Thymus (tissue), 11 donors: ENCODE measurements at regions not wholly inside any gene's neighbourhood (a gene's known extent, or its start where the extent isn't known, plus 50 kb on each side); places are given as distances from the start of the nearest gene placed in this dataset.
"Not testable (repeated sequence)": the region's sequence is repeated elsewhere in the genome, so short reads cannot be mapped to it uniquely, and the experiment has no call there.

ENCODE experiments used
- DNase-seq, 9 donors: peaks; one replicate each; pipeline ENCODE4 v3.0.0-alpha.2; 2013; ENCODE audit warnings: low spot score in 9 of 9, low read depth in 6 of 9, missing footprints in 1 of 9
- H3K27ac ChIP-seq, 2 donors: one replicate each; pipeline ENCODE4 v1.5.1; 2013; ENCODE audit warnings: control low read depth in 1 of 2, low read depth in 1 of 2, low read length in 1 of 2, mild to moderate bottlenecking in 1 of 2, moderate library complexity in 1 of 2
- H3K27me3 ChIP-seq, 2 donors: one replicate each; pipeline ENCODE4 v1.5.1; 2013; ENCODE audit warnings: low read length in 1 of 2; ENCODE audit not compliant: control insufficient read depth in 2 of 2, insufficient read depth in 1 of 2
- H3K36me3 ChIP-seq, 2 donors: one replicate each; pipeline ENCODE4 v1.5.1; 2013; ENCODE audit warnings: low read length in 1 of 2, mild to moderate bottlenecking in 1 of 2, moderate library complexity in 1 of 2; ENCODE audit not compliant: control insufficient read depth in 2 of 2, insufficient read depth in 2 of 2
- H3K4me1 ChIP-seq, 2 donors: one replicate each; pipeline ENCODE4 v1.5.1; 2013; ENCODE audit warnings: low read length in 2 of 2; ENCODE audit not compliant: control insufficient read depth in 2 of 2, insufficient read depth in 2 of 2
- H3K4me3 ChIP-seq, 2 donors: one replicate each; pipeline ENCODE4 v1.5.1; 2013; ENCODE audit warnings: low read length in 2 of 2, control low read depth in 1 of 2, mild to moderate bottlenecking in 1 of 2
- H3K9me3 ChIP-seq, 2 donors: one replicate each; pipeline ENCODE4 v1.5.1; 2013; ENCODE audit warnings: low read length in 1 of 2, mild to moderate bottlenecking in 1 of 2; ENCODE audit not compliant: control insufficient read depth in 2 of 2, insufficient read depth in 1 of 2
- WGBS: extraction: QIAGEN DNeasy Blood & Tissue Kit; methylation state at CpG from one replicate; pipeline ENCODE4 v1.1.7; 2013; 5-methylcytosine and 5-hydroxymethylcytosine counted together
- donor health status: healthy.

- no peak overlapping the region for H3K4me3 ChIP-seq
- DNase-seq = no peak
These were observed 724.5 kb downstream of the ANKRD7 start for GRCh38 chr7:118949031-118949430.

GRCh38 chr7:118956285-118956684, 731.8 kb downstream of the ANKRD7 start:
- WGBS = 69% methylated on average over 2 of the region's 2 CpGs
- not testable (repeated sequence) for H3K9me3 ChIP-seq, DNase-seq, H3K27ac ChIP-seq, H3K36me3 ChIP-seq, H3K4me3 ChIP-seq, H3K4me1 ChIP-seq, H3K27me3 ChIP-seq

More at GRCh38 chr7:118949031-118949430, 724.5 kb downstream of the ANKRD7 start:
- Histone ChIP-seq H3K4me1 (no peaks in the 10 kb centered on the region), H3K9me3 (no peaks in the 10 kb centered on the region), H3K36me3 (no peaks in the 10 kb centered on the region), H3K27me3 (no peaks in the 10 kb centered on the region), H3K27ac (no peak overlapping the region)
- WGBS = 95% methylated on average over 1 of the region's 1 CpG

DNA sequence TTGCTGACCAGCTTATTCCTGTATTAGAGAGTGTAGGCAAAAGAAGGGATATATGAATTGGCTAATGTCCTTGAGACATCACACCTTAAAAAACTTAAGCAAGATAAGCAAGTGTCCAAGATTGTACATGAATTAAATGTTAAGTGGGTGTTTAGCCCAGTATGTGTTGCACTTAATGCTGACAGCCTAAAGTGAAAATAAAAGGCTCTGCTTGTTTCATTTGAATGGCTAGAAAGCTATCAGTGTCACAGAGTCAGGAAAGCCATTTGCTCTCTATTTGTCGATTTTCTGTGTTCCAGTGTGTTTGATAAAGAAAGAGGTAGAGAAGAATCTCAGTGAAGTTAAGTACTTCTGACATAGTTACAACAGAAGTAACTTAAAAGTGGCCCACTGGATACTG, 744.9 kb downstream of the ANKRD7 start:
- no peak overlapping the region for H3K4me3 ChIP-seq
- no peaks in the 10 kb centered on the region for H3K36me3 ChIP-seq
- no peak overlapping the region for H3K27ac ChIP-seq
- no peaks in the 10 kb centered on the region for H3K27me3 ChIP-seq
- no peaks in the 10 kb centered on the region for H3K4me1 ChIP-seq
- WGBS = 79% methylated on average over 1 of the region's 1 CpG
- H3K9me3 ChIP-seq = no peaks in the 10 kb centered on the region
- no peak for DNase-seq

DNA sequence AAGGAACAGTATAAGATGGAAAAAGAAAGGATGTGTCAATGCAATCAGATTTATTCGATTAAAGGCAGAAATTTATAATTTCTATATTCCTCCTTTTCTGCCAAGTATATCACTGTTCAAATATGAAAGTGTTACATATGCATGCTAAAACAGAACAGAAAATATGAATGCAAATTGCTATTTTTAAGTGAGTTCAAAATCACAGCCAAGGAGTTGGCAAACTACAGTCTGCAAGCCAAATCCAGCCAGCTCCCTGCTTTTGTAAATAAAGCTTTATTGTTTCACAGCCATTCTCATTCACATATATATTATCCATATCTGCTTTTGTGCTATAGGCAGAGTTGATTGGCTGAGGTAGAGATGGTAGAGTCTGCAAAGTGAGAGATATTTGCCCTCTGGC, 747.2 kb downstream of the ANKRD7 start:
- Histone ChIP-seq H3K4me1 (no peaks in the 10 kb centered on the region), H3K36me3 (no peaks in the 10 kb centered on the region), H3K4me3 (no peak overlapping the region), H3K9me3 (no peaks in the 10 kb centered on the region), H3K27ac (no peak overlapping the region), H3K27me3 (no peaks in the 10 kb centered on the region)
- DNase-seq = no peak
- WGBS = 89% methylated on average over 1 of the region's 1 CpG

- Histone ChIP-seq H3K4me3 (no peak overlapping the region), H3K4me1 (no peaks in the 10 kb centered on the region), H3K27me3 (no peaks in the 10 kb centered on the region), H3K27ac (no peak overlapping the region), H3K36me3 (no peaks in the 10 kb centered on the region), H3K9me3 (no peaks in the 10 kb centered on the region)
- 93% methylated on average over 1 of the region's 1 CpG for WGBS
- no peak for DNase-seq
These were observed 750.3 kb downstream of the ANKRD7 start for GRCh38 chr7:118974836-118975235.

DNA sequence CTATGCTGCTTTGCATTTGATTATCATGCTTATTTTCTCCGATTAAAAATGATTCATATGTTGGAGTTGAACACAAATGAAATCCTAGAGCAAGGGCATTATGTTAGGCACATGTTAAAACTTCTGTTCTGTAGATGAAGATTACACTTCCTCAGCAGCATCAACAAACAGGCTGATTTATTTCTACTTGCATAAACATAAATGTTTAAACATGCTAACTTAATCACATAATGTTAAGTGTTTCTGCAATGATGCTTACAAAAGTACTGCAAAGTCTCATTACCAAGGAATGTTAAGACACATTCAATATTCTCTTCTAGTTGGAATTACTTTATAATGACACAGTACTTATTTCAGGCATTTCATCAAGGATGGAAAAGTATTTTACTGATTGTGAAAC, 770.8 kb downstream of the ANKRD7 start:
- H3K36me3 ChIP-seq = no peaks in the 10 kb centered on the region
- no peak overlapping the region for H3K4me3 ChIP-seq
- H3K9me3 ChIP-seq = no peaks in the 10 kb centered on the region
- H3K27me3 ChIP-seq = no peaks in the 10 kb centered on the region
- DNase-seq = no peak
- 93% methylated on average over 1 of the region's 1 CpG for WGBS
- H3K27ac ChIP-seq = no peak overlapping the region
- H3K4me1 ChIP-seq = no peaks in the 10 kb centered on the region

DNA sequence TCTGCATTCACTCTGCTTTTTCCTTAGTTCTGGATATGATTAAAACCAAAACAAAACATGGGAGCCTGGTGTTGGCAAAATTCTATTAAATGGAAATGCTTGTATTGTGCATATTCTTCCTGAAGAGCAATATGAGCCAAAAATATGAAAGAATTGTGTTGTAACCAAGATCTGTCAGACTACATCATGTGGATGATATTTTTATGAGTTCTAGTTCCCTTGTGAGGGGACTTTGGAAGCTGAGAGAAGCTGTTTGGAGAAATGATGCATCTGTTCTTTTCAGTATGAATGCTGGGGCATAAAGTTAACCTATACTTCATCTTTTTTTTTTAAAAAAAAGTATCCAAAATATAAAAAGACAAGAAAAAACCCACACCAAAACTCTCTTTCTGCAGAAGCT, 782.7 kb downstream of the ANKRD7 start:
- no peak for DNase-seq
- Histone ChIP-seq H3K4me1 (no peaks in the 10 kb centered on the region), H3K27me3 (no peaks in the 10 kb centered on the region), H3K9me3 (no peaks in the 10 kb centered on the region), H3K27ac (no peak overlapping the region), H3K36me3 (no peaks in the 10 kb centered on the region), H3K4me3 (no peak overlapping the region)

- 91% methylated on average over 1 of the region's 1 CpG for WGBS
- H3K27ac ChIP-seq = no peak overlapping the region
- no peaks in the 10 kb centered on the region for H3K36me3 ChIP-seq
- H3K27me3 ChIP-seq = no peaks in the 10 kb centered on the region
- H3K4me1 ChIP-seq = no peaks in the 10 kb centered on the region
- no peak for DNase-seq
- no peak overlapping the region for H3K4me3 ChIP-seq
- H3K9me3 ChIP-seq = no peaks in the 10 kb centered on the region
These were observed 786.1 kb downstream of the ANKRD7 start for GRCh38 chr7:119010635-119011034.

GRCh38 chr7:119026391-119026790, 801.9 kb downstream of the ANKRD7 start:
- Histone ChIP-seq H3K27me3 (no peaks in the 10 kb centered on the region), H3K4me3 (no peak overlapping the region), H3K27ac (no peak overlapping the region), H3K9me3 (no peaks in the 10 kb centered on the region), H3K36me3 (no peaks in the 10 kb centered on the region), H3K4me1 (no peaks in the 10 kb centered on the region)
- no peak for DNase-seq
- 93% methylated on average over 2 of the region's 2 CpGs for WGBS

DNA sequence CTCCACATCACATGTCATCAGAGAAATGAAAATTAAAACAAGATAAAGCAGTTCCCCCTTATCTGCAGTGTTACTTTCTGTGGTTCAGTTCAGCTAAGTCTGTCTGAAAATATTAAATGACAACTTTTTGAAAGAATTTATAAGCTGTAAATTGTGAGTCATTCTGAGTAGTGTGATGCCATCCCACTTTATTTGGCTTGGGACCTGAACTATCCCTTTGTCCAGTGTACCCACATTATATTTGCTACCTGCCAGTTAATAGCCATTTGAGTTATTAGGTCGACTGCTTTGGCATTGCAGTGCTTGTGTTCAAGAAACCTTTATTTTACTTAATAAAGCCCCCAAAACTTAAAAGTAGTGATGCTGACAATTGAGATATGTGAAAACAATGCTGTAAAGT, 804.2 kb downstream of the ANKRD7 start:
- H3K4me3 ChIP-seq = no peak overlapping the region
- no peaks in the 10 kb centered on the region for H3K9me3 ChIP-seq
- WGBS = 53% methylated on average over 1 of the region's 1 CpG
- H3K36me3 ChIP-seq = no peaks in the 10 kb centered on the region
- no peaks in the 10 kb centered on the region for H3K27me3 ChIP-seq
- no peaks in the 10 kb centered on the region for H3K4me1 ChIP-seq
- no peak overlapping the region for H3K27ac ChIP-seq
- no peak for DNase-seq
